ENCODE measurements at regions not wholly inside any gene's neighbourhood (a gene's known extent, or its start where the extent isn't known, plus 50 kb on each side); places are given as distances from the start of the nearest gene placed in this dataset.

- TF ChIP-seq TCF12 (IDR thresholded peaks at IDR 0.05) = no peak
- no peak for TF ChIP-seq RFX5 (IDR thresholded peaks at IDR 0.05; ENCODE audit: low read length)
- no peak for TF ChIP-seq REST (IDR thresholded peaks at IDR 0.05; ENCODE audit: low read depth, low read length)
- no peak for TF ChIP-seq NFIC (IDR thresholded peaks at IDR 0.05; ENCODE audit: borderline replicate concordance)
- TF ChIP-seq RCOR1 (IDR thresholded peaks at IDR 0.05; ENCODE audit: low read length) = no peak
- no peak for TF ChIP-seq POLR2AphosphoS5 (IDR thresholded peaks at IDR 0.05; ENCODE audit: low read depth, low read length)
- no peak for TF ChIP-seq MAX (IDR thresholded peaks at IDR 0.05; ENCODE audit: low read depth)
- TF ChIP-seq NRF1 (IDR thresholded peaks at IDR 0.05; ENCODE audit: low read depth, low read length) = no peak
- TF ChIP-seq IRF3 (IDR thresholded peaks at IDR 0.05; ENCODE audit: low read depth, low read length) = no peak
- no peak for TF ChIP-seq ELF1 (IDR thresholded peaks at IDR 0.05)
- no peak for TF ChIP-seq TEAD4 (IDR thresholded peaks at IDR 0.05; ENCODE audit: borderline replicate concordance, insufficient read depth)
- TF ChIP-seq FOSL2 (IDR thresholded peaks at IDR 0.05; ENCODE audit: borderline replicate concordance, low read depth) = no peak
- no peak for TF ChIP-seq CTCF (IDR thresholded peaks at IDR 0.05)
- no peak for TF ChIP-seq GABPA (IDR thresholded peaks at IDR 0.05; ENCODE audit: low read depth)
- TF ChIP-seq GATA2 (CRISPR knock-in tag; IDR thresholded peaks at IDR 0.05) = no peak
- no peak for TF ChIP-seq SMC3 (IDR thresholded peaks at IDR 0.05; ENCODE audit: low read depth, low read length)
- no peak for TF ChIP-seq RAD21 (IDR thresholded peaks at IDR 0.05; ENCODE audit: low read length)
- TF ChIP-seq TAF1 (IDR thresholded peaks at IDR 0.05; ENCODE audit: borderline replicate concordance, low read depth, low read length) = no peak
- no peak for TF ChIP-seq CHD2 (IDR thresholded peaks at IDR 0.05; ENCODE audit: low read length, partially characterized antibody)
- TF ChIP-seq SIN3A (IDR thresholded peaks at IDR 0.05; ENCODE audit: borderline replicate concordance, low read depth, low read length) = no peak
- CTCF ChIA-PET = no interaction called here
- 6% methylated on average over 6 of the region's 6 CpGs for WGBS (ENCODE audit: low lambda C conversion rate)
Measured at GRCh38 chr16:25370541-25370940, 112.9 kb upstream of the ZKSCAN2 start.

More at GRCh38 chr16:25370541-25370940, 112.9 kb upstream of the ZKSCAN2 start:
- H3K4me2 ChIP-seq = no peak overlapping the region
- H3K9me2 ChIP-seq = no peaks in the 10 kb centered on the region
- H3K9ac ChIP-seq = no peak overlapping the region
- no peaks in the 10 kb centered on the region for H3K4me1 ChIP-seq (ENCODE audit: control insufficient read depth in 1 of 2, insufficient read depth in 2 of 2, low read depth in 1 of 2, low read length in 1 of 2)
- H3F3A ChIP-seq (replicated peaks; ENCODE audit: insufficient read depth) = no peaks in the 10 kb centered on the region
- no peak overlapping the region for H3K4me3 ChIP-seq (ENCODE audit: low read depth in 2 of 2, low read length in 1 of 2)
- no peaks in the 10 kb centered on the region for H3K9me3 ChIP-seq
- H4K20me1 ChIP-seq (ENCODE audit: insufficient read depth) = no peaks in the 10 kb centered on the region
- POLR2A ChIA-PET = no interaction called here
- no peaks in the 10 kb centered on the region for H3K79me2 ChIP-seq (ENCODE audit: insufficient read depth)
- no peak overlapping the region for H3K27ac ChIP-seq (ENCODE audit: low read depth in 2 of 2, low read length in 1 of 2)
- no peaks in the 10 kb centered on the region for H3K36me3 ChIP-seq (replicated peaks in 1 of 2; ENCODE audit: control insufficient read depth in 1 of 2, insufficient read depth in 2 of 2, low read length in 1 of 2)
- no peaks in the 10 kb centered on the region for H3K27me3 ChIP-seq (ENCODE audit: insufficient read depth)
- DNase-seq = no peak
- H2AFZ ChIP-seq (ENCODE audit: low read depth) = no peak overlapping the region

All from SK-N-SH (cell line).